ENCODE measurements at regions not wholly inside any gene's neighbourhood (a gene's known extent, or its start where the extent isn't known, plus 50 kb on each side); places are given as distances from the start of the nearest gene placed in this dataset.

- TF ChIP-seq CTCF (conservative IDR thresholded peaks at IDR 0.05; ENCODE audit: low read depth, low read length): no peak
- no peak for TF ChIP-seq EZH2 (IDR thresholded peaks at IDR 0.05; ENCODE audit: borderline replicate concordance, low read depth, low read length, poor library complexity, severe bottlenecking)
These were observed 855.3 kb downstream of the MCTP2 start for GRCh38 chr15:95086531-95087252.
